ENCODE measurements at regions not wholly inside any gene's neighbourhood (a gene's known extent, or its start where the extent isn't known, plus 50 kb on each side); places are given as distances from the start of the nearest gene placed in this dataset.

GRCh38 chr1:239833723-239834122 is 258.0 kb upstream of the FMN2 start:
- no peak for FAIRE-seq
- dilution Hi-C loops (cut with MboI; ENCODE audit: extremely low pct_ligation_motif_present, low sequenced_read_pairs) = no loop called here

DNA sequence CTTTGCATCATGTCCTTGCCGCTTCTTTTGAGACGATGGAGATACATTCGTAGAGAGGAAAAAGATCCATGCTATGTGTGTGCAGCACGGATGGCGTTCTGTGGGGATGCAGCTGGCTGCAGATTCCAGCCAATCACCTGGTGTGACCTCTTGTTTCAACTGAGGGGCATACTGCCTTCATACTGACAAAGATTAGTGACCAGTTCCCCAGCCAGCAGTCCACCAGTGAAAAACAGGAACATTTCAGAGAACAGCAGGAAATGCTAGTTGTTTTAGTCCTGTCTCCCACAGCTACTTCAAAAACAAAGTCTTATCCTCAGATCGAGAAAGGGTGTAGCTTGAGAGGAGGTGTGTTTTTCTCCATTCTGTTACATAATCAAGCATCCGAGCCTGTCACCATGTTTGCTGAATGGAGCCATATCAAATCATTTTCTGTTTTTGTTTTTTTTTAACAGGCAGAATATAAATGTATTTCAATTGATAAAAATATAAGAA is 255.7 kb upstream of the FMN2 start:
- no peaks in the 10 kb centered on the region for H3K9me1 ChIP-seq (ENCODE audit: control insufficient read depth, extremely low read depth, insufficient read depth, low read length)
- no peak overlapping the region for H3K4me3 ChIP-seq (ENCODE audit: control insufficient read depth in 2 of 3, extremely low read depth in 1 of 3, insufficient read depth in 2 of 3, low read depth in 1 of 3, low read length in 3 of 3)
- H3K4me1 ChIP-seq (ENCODE audit: control insufficient read depth, extremely low read depth, insufficient read depth, low read length) = no peaks in the 10 kb centered on the region
- no peak overlapping the region for H2AFZ ChIP-seq (ENCODE audit: control insufficient read depth, low read length)
- H3K79me2 ChIP-seq (ENCODE audit: control insufficient read depth, insufficient read depth, low read length) = no peaks in the 10 kb centered on the region
- DNase-seq (ENCODE audit: low read depth, low spot score) (no peak), FAIRE-seq (no peak)
- H3K27me3 ChIP-seq (ENCODE audit: control insufficient read depth, extremely low read depth, insufficient read depth, low read length) = no peaks in the 10 kb centered on the region
- no peaks in the 10 kb centered on the region for H3K36me3 ChIP-seq (ENCODE audit: control insufficient read depth in 2 of 2, extremely low read depth in 1 of 2, insufficient read depth in 2 of 2, low read length in 2 of 2)
- H4K20me1 ChIP-seq (ENCODE audit: control insufficient read depth, extremely low read depth, insufficient read depth, low read length) = no peaks in the 10 kb centered on the region
- dilution Hi-C loops (cut with MboI; ENCODE audit: extremely low pct_ligation_motif_present, low sequenced_read_pairs) = no loop called here
- H3K9ac ChIP-seq (ENCODE audit: control insufficient read depth, extremely low read depth, insufficient read depth, low read length) = no peak overlapping the region
- no peak overlapping the region for H3K4me2 ChIP-seq (ENCODE audit: control insufficient read depth, extremely low read depth, insufficient read depth, low read depth, low read length)
- H3K9me3 ChIP-seq (ENCODE audit: control insufficient read depth, low read depth, low read length) = peaks cover 2% of the 10 kb centered on the region
- H3K27ac ChIP-seq (ENCODE audit: control insufficient read depth, insufficient read depth, low read length) = no peak overlapping the region
- TF ChIP-seq, protein P1, sequence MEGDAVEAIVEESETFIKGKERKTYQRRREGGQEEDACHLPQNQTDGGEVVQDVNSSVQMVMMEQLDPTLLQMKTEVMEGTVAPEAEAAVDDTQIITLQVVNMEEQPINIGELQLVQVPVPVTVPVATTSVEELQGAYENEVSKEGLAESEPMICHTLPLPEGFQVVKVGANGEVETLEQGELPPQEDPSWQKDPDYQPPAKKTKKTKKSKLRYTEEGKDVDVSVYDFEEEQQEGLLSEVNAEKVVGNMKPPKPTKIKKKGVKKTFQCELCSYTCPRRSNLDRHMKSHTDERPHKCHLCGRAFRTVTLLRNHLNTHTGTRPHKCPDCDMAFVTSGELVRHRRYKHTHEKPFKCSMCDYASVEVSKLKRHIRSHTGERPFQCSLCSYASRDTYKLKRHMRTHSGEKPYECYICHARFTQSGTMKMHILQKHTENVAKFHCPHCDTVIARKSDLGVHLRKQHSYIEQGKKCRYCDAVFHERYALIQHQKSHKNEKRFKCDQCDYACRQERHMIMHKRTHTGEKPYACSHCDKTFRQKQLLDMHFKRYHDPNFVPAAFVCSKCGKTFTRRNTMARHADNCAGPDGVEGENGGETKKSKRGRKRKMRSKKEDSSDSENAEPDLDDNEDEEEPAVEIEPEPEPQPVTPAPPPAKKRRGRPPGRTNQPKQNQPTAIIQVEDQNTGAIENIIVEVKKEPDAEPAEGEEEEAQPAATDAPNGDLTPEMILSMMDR (optimal IDR thresholded peaks at IDR 0.05 in 1 of 3, IDR thresholded peaks at IDR 0.05 in 1 of 3, conservative IDR thresholded peaks at IDR 0.05 in 1 of 3; ENCODE audit: extremely low read depth in 1 of 3, insufficient read depth in 2 of 3, low read length in 3 of 3) = no peak
- no peak for TF ChIP-seq EZH2 (IDR thresholded peaks at IDR 0.05; ENCODE audit: low read length)

More at GRCh38 chr1:239833723-239834122, 258.0 kb upstream of the FMN2 start:
- H3K27me3 ChIP-seq (ENCODE audit: control insufficient read depth, extremely low read depth, insufficient read depth, low read length) = no peaks in the 10 kb centered on the region
- no peaks in the 10 kb centered on the region for H3K36me3 ChIP-seq (ENCODE audit: control insufficient read depth in 2 of 2, extremely low read depth in 1 of 2, insufficient read depth in 2 of 2, low read length in 2 of 2)
- H3K9ac ChIP-seq (ENCODE audit: control insufficient read depth, extremely low read depth, insufficient read depth, low read length) = no peak overlapping the region
- H3K9me3 ChIP-seq (ENCODE audit: control insufficient read depth, low read depth, low read length) = no peaks in the 10 kb centered on the region
- no peak overlapping the region for H3K4me3 ChIP-seq (ENCODE audit: control insufficient read depth in 2 of 3, extremely low read depth in 1 of 3, insufficient read depth in 2 of 3, low read depth in 1 of 3, low read length in 3 of 3)
- no peak overlapping the region for H2AFZ ChIP-seq (ENCODE audit: control insufficient read depth, low read length)
- no peak overlapping the region for H3K4me2 ChIP-seq (ENCODE audit: control insufficient read depth, extremely low read depth, insufficient read depth, low read depth, low read length)
- no peak overlapping the region for H3K27ac ChIP-seq (ENCODE audit: control insufficient read depth, insufficient read depth, low read length)
- DNase-seq (ENCODE audit: low read depth, low spot score) = no peak
- no peaks in the 10 kb centered on the region for H3K4me1 ChIP-seq (ENCODE audit: control insufficient read depth, extremely low read depth, insufficient read depth, low read length)
- no peak for TF ChIP-seq EZH2 (IDR thresholded peaks at IDR 0.05; ENCODE audit: low read length)
- TF ChIP-seq, protein P1 (optimal IDR thresholded peaks at IDR 0.05 in 1 of 3, IDR thresholded peaks at IDR 0.05 in 1 of 3, conservative IDR thresholded peaks at IDR 0.05 in 1 of 3; ENCODE audit: extremely low read depth in 1 of 3, insufficient read depth in 2 of 3, low read length in 3 of 3) = no peak
- no peaks in the 10 kb centered on the region for H4K20me1 ChIP-seq (ENCODE audit: control insufficient read depth, extremely low read depth, insufficient read depth, low read length)
- H3K79me2 ChIP-seq (ENCODE audit: control insufficient read depth, insufficient read depth, low read length) = no peaks in the 10 kb centered on the region
- H3K9me1 ChIP-seq (ENCODE audit: control insufficient read depth, extremely low read depth, insufficient read depth, low read length) = no peaks in the 10 kb centered on the region

Data from keratinocyte (primary cell).